B cell (primary cell): ENCODE measurements at regions not wholly inside any gene's neighbourhood (a gene's known extent, or its start where the extent isn't known, plus 50 kb on each side); places are given as distances from the start of the nearest gene placed in this dataset.

ENCODE experiments used
- ATAC-seq: fragments of 200-7000 bp; cut with Tn5 transposase; one replicate; pipeline ENCODE4 v1.10.0; 2021; ENCODE audit warnings: low read depth, mild to moderate bottlenecking, moderate number of reproducible peaks, moderate library complexity
- CTCF ChIA-PET: fragments of 350-600 bp; sonication (Branson Sonifier 250); formaldehyde crosslinking; loops from one replicate; lab custom pipeline; 2021; ENCODE audit warnings: antibody characterized with exemption, inconsistent platforms; lab: Charles Lee
- POLR2A ChIA-PET: fragments of 350-600 bp; sonication (Branson Sonifier 250); formaldehyde crosslinking; loops from one replicate; lab custom pipeline; 2021; ENCODE audit warnings: antibody characterized with exemption; lab: Charles Lee
- DNase-seq: peaks from one replicate; pipeline ENCODE4 v3.0.0; 2013
- H2AFZ ChIP-seq: 2 replicates; pipeline ENCODE4 v1.6.1; 2012; ENCODE audit warnings: mild to moderate bottlenecking, low read depth, low read length; ENCODE audit not compliant: insufficient read depth, poor library complexity, severe bottlenecking
- H3K27ac ChIP-seq, 2 donors: 1 replicate in 1 of 2; 2 replicates in 1 of 2; pipeline ENCODE4 v1.5.1; 2012 to 2013; ENCODE audit warnings: low read length in 2 of 2, mild to moderate bottlenecking in 2 of 2, moderate library complexity in 1 of 2
- H3K27me3 ChIP-seq, 4 experiments: fragments of 200-600 bp in 1 of 4; sonication (generic) in 1 of 4; replicated peaks in 1 of 4; 1 replicate in 2 of 4; 2 replicates in 2 of 4; pipeline versions ENCODE4 v1.6.1 to v1.7.0; 2013 to 2016; ENCODE audit warnings: low read length in 3 of 4, mild to moderate bottlenecking in 2 of 4, mixed read lengths in 1 of 4, moderate library complexity in 1 of 4; ENCODE audit not compliant: insufficient read depth in 4 of 4, control insufficient read depth in 3 of 4; ENCODE audit errors: control extremely low read depth in 1 of 4
- H3K36me3 ChIP-seq, 2 experiments: replicated peaks in 1 of 2; 1 replicate in 1 of 2; 2 replicates in 1 of 2; pipeline versions ENCODE4 v1.6.1 to v1.7.1; 2013; ENCODE audit warnings: low read length in 1 of 2; ENCODE audit not compliant: insufficient read depth in 2 of 2, control insufficient read depth in 1 of 2; ENCODE audit errors: control extremely low read depth in 1 of 2, extremely low read depth in 1 of 2
- H3K4me1 ChIP-seq, 2 donors: fragments of 200-600 bp in 1 of 2; sonication (generic) in 1 of 2; 1 replicate in 1 of 2; 2 replicates in 1 of 2; pipeline versions ENCODE4 v1.5.1 to v1.6.1; 2013 to 2017; ENCODE audit warnings: low read length in 2 of 2; ENCODE audit not compliant: control insufficient read depth in 2 of 2, insufficient read depth in 2 of 2
- H3K4me2 ChIP-seq: replicated peaks from 2 replicates; pipeline ENCODE3; 2012; ENCODE audit warnings: mild to moderate bottlenecking, low read depth, low read length; ENCODE audit not compliant: poor library complexity, severe bottlenecking
- H3K4me3 ChIP-seq, 5 experiments: fragments of 200-600 bp in 1 of 5; sonication (generic) in 1 of 5; 1 replicate in 3 of 5; 2 replicates in 2 of 5; pipeline versions ENCODE4 v1.5.1 to v1.7.0; 2011 to 2016; ENCODE audit warnings: low read length in 4 of 5, mild to moderate bottlenecking in 4 of 5, low read depth in 2 of 5, control low read depth in 1 of 5, moderate library complexity in 1 of 5; ENCODE audit not compliant: insufficient read depth in 1 of 5; ENCODE audit errors: control extremely low read depth in 1 of 5, extremely low read depth in 1 of 5
- H3K79me2 ChIP-seq: fragments of 200-600 bp; sonication (generic); one replicate; pipeline ENCODE4 v1.6.0; 2016; ENCODE audit warnings: low read length; ENCODE audit not compliant: control insufficient read depth, insufficient read depth
- H3K9ac ChIP-seq: fragments of 200-600 bp; sonication (generic); 2 replicates; pipeline ENCODE4 v1.6.1; 2017; ENCODE audit warnings: mild to moderate bottlenecking, low read length, moderate library complexity
- H3K9me3 ChIP-seq, 3 donors: one replicate each; pipeline versions ENCODE4 v1.6.1 to v1.7.1; 2013; ENCODE audit warnings: low read length in 2 of 3; ENCODE audit not compliant: control insufficient read depth in 2 of 3, insufficient read depth in 1 of 3; ENCODE audit errors: control extremely low read depth in 1 of 3
- H4K20me1 ChIP-seq: 2 replicates; pipeline ENCODE4 v1.6.0; 2012; ENCODE audit warnings: mild to moderate bottlenecking, low read length; ENCODE audit not compliant: insufficient read depth, control insufficient read depth, poor library complexity, severe bottlenecking
- H3K27ac Mint-ChIP-seq: one replicate; pipeline ENCODE4 v1.8.0; 2021; ENCODE audit warnings: mixed read lengths
- H3K27me3 Mint-ChIP-seq: one replicate; pipeline ENCODE4 v1.8.0; 2021; ENCODE audit warnings: mixed read lengths
- H3K4me1 Mint-ChIP-seq: one replicate; pipeline ENCODE4 v1.8.0; 2021; ENCODE audit warnings: mixed read lengths
- H3K4me3 Mint-ChIP-seq: one replicate; pipeline ENCODE4 v1.8.0; 2021; ENCODE audit warnings: mixed read lengths
- H3K9me3 Mint-ChIP-seq: one replicate; pipeline ENCODE4 v1.8.0; 2022; ENCODE audit warnings: mixed read lengths; ENCODE audit not compliant: insufficient read depth
- CTCF ChIP-seq: fragments of 200-600 bp; IDR thresholded peaks from one replicate; pipeline ENCODE4 v1.8.0; 2022; ENCODE audit warnings: antibody characterized with exemption, mild to moderate bottlenecking
- EZH2 ChIP-seq: IDR thresholded peaks from 2 replicates; pipeline ENCODE4 v1.6.1; 2012; ENCODE audit warnings: borderline replicate concordance, low read depth, mild to moderate bottlenecking, moderate library complexity, low read length; ENCODE audit not compliant: insufficient read depth, poor library complexity, severe bottlenecking
- WGBS: methylation state at CpG from one replicate; pipeline ENCODE4 v1.1.5; 2013; ENCODE audit warnings: missing lambda C conversion rate; ENCODE audit not compliant: insufficient coverage; 5-methylcytosine and 5-hydroxymethylcytosine counted together
- intact Hi-C: fragments of 100-400 bp; cut with micrococcal nuclease; formaldehyde crosslinking; loops from one replicate; pipeline ENCODE4 v1.10.0; 2022

- H3K4me1 ChIP-seq: no peaks in the 10 kb centered on the region
- no peak overlapping the region for H3K4me2 ChIP-seq
- H4K20me1 ChIP-seq: no peaks in the 10 kb centered on the region
- no peak overlapping the region for H3K9ac ChIP-seq
- Mint-ChIP-seq H3K9me3 (no peaks in the 10 kb centered on the region), H3K27ac (no peak overlapping the region), H3K4me3 (no peak overlapping the region), H3K27me3 (peaks cover 22% of the 10 kb centered on the region), H3K4me1 (no peaks in the 10 kb centered on the region)
- CTCF ChIA-PET: no interaction called here
- no peak for ATAC-seq
- H3K9me3 ChIP-seq: peaks cover 0 to 2% (median 0%) of the 10 kb centered on the region in 3 donors
- H3K4me3 ChIP-seq: no peak overlapping the region
- no peak overlapping the region for H3K27ac ChIP-seq
- no peak for DNase-seq
- POLR2A ChIA-PET: no interaction called here
- H3K79me2 ChIP-seq: no peaks in the 10 kb centered on the region
- peaks cover 0 to 3% (median 0%) of the 10 kb centered on the region in 4 experiments for H3K27me3 ChIP-seq
- no peak for TF ChIP-seq EZH2
- TF ChIP-seq CTCF: no peak
- no peak overlapping the region for H2AFZ ChIP-seq
- intact Hi-C loops: no loop called here
- H3K36me3 ChIP-seq: no peaks in the 10 kb centered on the region
Observed at GRCh38 chr6:40166963-40167362, 232.7 kb upstream of the MOCS1 start.

GRCh38 chr6:40165036-40165709, 230.9 kb upstream of the MOCS1 start:
- ATAC-seq: no peak
- intact Hi-C loops: no loop called here
- ChIA-PET POLR2A (no interaction called here), CTCF (no interaction called here)
- Histone ChIP-seq H3K79me2 (no peaks in the 10 kb centered on the region), H3K4me1 (no peaks in the 10 kb centered on the region), H3K4me3 (no peak overlapping the region), H3K27ac (no peak overlapping the region), H3K9me3 (peaks cover 0 to 2% (median 0%) of the 10 kb centered on the region in 3 donors), H2AFZ (no peak overlapping the region), H3K27me3 (no peaks in the 10 kb centered on the region), H3K36me3 (no peaks in the 10 kb centered on the region), H4K20me1 (no peaks in the 10 kb centered on the region), H3K4me2 (no peak overlapping the region), H3K9ac (no peak overlapping the region)
- Mint-ChIP-seq H3K9me3 (no peaks in the 10 kb centered on the region), H3K4me1 (no peaks in the 10 kb centered on the region), H3K27me3 (peaks cover 19% of the 10 kb centered on the region), H3K4me3 (no peak overlapping the region), H3K27ac (no peak overlapping the region)
- DNase-seq: no peak
- TF ChIP-seq CTCF: no peak
- TF ChIP-seq EZH2: no peak
- 90% methylated on average over 4 of the region's 7 CpGs for WGBS
